ENCODE measurements at regions not wholly inside any gene's neighbourhood (a gene's known extent, or its start where the extent isn't known, plus 50 kb on each side); places are given as distances from the start of the nearest gene placed in this dataset.

DNA sequence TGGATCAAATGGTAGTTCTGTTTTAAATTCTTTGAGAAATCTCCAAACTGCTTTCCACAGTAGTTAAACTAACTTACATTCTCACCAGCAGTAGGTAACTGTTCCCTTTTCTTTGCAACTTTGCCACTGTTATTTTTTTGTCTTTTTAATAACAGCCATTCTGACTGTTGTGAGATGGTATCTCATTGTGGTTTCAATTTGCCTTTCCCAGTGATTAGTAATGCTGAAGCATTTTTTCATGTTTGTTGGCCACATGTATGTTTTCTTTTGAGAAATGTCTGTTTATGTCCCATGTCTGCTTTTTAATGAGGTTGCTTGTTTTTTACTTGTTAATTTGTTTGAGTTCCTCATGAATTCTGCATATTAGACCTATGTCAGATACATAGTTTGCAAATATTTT, 198.8 kb downstream of the RAB28 start:
- no peaks in the 10 kb centered on the region for H3K36me3 ChIP-seq
- H3K27me3 ChIP-seq = no peaks in the 10 kb centered on the region
- no peak for DNase-seq
- no peak overlapping the region for H3K27ac ChIP-seq
- no peak overlapping the region for H3K4me3 ChIP-seq
- no peaks in the 10 kb centered on the region for H3K4me1 ChIP-seq
- no peak for ATAC-seq
- peaks cover 0 to 27% (median 4%) of the 10 kb centered on the region in 12 donors for H3K9me3 ChIP-seq
- no peak for TF ChIP-seq POLR2A (IDR thresholded peaks at IDR 0.05)
- TF ChIP-seq CTCF (IDR thresholded peaks at IDR 0.05) = no peak
- intact Hi-C loops (cut with DNase I) = no loop called here

DNA sequence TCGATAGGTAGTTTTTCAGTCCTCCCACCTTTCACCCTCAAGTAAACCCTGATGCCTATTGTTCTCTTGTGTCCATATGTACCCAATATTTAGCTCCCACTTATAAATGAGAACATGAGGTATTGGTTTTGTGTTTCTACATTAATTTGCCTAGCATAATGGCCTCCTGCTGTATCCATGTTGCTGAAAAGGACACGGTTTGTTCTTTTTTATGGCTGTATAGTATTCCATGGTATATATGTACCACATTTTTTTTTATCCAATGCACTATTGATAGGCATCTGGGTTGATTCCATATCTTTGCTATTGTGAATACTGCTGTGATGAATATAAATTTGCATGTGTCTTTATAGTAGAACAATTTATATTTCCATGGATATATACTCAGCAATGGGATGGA, 199.2 kb downstream of the RAB28 start:
- H3K36me3 ChIP-seq = no peaks in the 10 kb centered on the region
- H3K27me3 ChIP-seq = no peaks in the 10 kb centered on the region
- intact Hi-C loops (cut with DNase I) = no loop called here
- ATAC-seq (no peak), DNase-seq (no peak)
- H3K27ac ChIP-seq = no peak overlapping the region
- H3K4me1 ChIP-seq = no peaks in the 10 kb centered on the region
- H3K9me3 ChIP-seq = peaks cover 0 to 27% (median 4%) of the 10 kb centered on the region in 12 donors
- no peak overlapping the region for H3K4me3 ChIP-seq
- TF ChIP-seq CTCF (IDR thresholded peaks at IDR 0.05) = no peak
- no peak for TF ChIP-seq POLR2A (IDR thresholded peaks at IDR 0.05)
- WGBS, 4 donors = 84 to 92% (median 87%) methylated on average over 2 of the region's 2 CpGs

GRCh38 chr4:13276357-13276756, 207.8 kb downstream of the RAB28 start:
- TF ChIP-seq POLR2A (IDR thresholded peaks at IDR 0.05) = no peak
- TF ChIP-seq CTCF (IDR thresholded peaks at IDR 0.05) = no peak
- Histone ChIP-seq H3K27ac (no peak overlapping the region), H3K36me3 (no peaks in the 10 kb centered on the region), H3K4me3 (no peak overlapping the region), H3K4me1 (no peaks in the 10 kb centered on the region), H3K9me3 (peaks cover 0 to 51% (median 21%) of the 10 kb centered on the region in 12 donors), H3K27me3 (no peaks in the 10 kb centered on the region)
- intact Hi-C loops (cut with DNase I) = no loop called here
- no peak for ATAC-seq
- no peak for DNase-seq
- 95 to 100% (median 99%) methylated on average over 1 of the region's 1 CpG for WGBS, 4 donors

DNA sequence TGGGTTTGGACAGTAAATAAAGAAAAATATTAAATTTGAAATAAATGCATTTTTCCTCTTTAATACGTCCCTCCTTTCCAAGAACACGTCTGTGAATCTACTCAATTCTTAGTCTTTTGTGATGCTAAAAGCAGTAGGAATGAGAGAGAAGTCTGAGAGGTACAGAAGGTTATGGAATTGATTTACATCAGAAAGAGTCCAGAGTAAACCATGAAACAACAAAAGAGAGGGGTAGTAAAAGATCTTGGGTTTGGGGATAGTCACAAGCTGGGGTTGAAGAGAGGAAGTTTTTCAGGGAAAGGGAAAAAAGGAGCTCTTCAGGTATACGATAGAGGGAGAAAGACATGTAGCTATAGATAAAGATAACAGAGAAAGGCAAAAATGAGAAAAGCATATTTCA, 215.4 kb downstream of the RAB28 start:
- no peak for DNase-seq

More for the DNA sequence above, 215.4 kb downstream of the RAB28 start:
- Histone ChIP-seq H3K4me1 (no peaks in the 10 kb centered on the region), H3K9me3 (peaks cover 0 to 30% (median 13%) of the 10 kb centered on the region in 12 donors), H3K27me3 (no peaks in the 10 kb centered on the region), H3K4me3 (no peak overlapping the region), H3K36me3 (no peaks in the 10 kb centered on the region), H3K27ac (no peak overlapping the region)
- WGBS, 4 donors = 73 to 81% (median 79%) methylated on average over 3 of the region's 3 CpGs
- ATAC-seq = no peak
- no peak for TF ChIP-seq CTCF (IDR thresholded peaks at IDR 0.05)
- TF ChIP-seq POLR2A (IDR thresholded peaks at IDR 0.05) = no peak
- intact Hi-C loops (cut with DNase I) = no loop called here

Measured in heart left ventricle (tissue), 16 donors.